Esophagus (tissue), 2 donors: ENCODE measurements at regions not wholly inside any gene's neighbourhood (a gene's known extent, or its start where the extent isn't known, plus 50 kb on each side); places are given as distances from the start of the nearest gene placed in this dataset.

Experiments
- H3K27ac ChIP-seq, 2 donors: one replicate each; pipeline ENCODE4 v1.5.1; 2013; ENCODE audit warnings: low read depth in 2 of 2, mild to moderate bottlenecking in 2 of 2, inconsistent platforms in 1 of 2, low read length in 1 of 2, moderate library complexity in 1 of 2
- H3K27me3 ChIP-seq, 2 donors: one replicate each; pipeline ENCODE4 v1.6.1; 2013; ENCODE audit warnings: low read length in 2 of 2, control low read depth in 1 of 2, mild to moderate bottlenecking in 1 of 2; ENCODE audit not compliant: insufficient read depth in 2 of 2, control insufficient read depth in 1 of 2
- H3K36me3 ChIP-seq, 2 donors: one replicate each; pipeline ENCODE4 v1.6.1; 2013; ENCODE audit warnings: low read length in 1 of 2; ENCODE audit not compliant: control insufficient read depth in 2 of 2, insufficient read depth in 2 of 2
- H3K4me1 ChIP-seq, 2 donors: one replicate each; pipeline ENCODE4 v1.6.1; 2013; ENCODE audit warnings: low read length in 1 of 2; ENCODE audit not compliant: control insufficient read depth in 2 of 2, insufficient read depth in 2 of 2
- H3K4me3 ChIP-seq, 2 donors: one replicate each; pipeline ENCODE4 v1.5.1; 2013; ENCODE audit warnings: low read length in 2 of 2, mild to moderate bottlenecking in 2 of 2, low read depth in 1 of 2, moderate library complexity in 1 of 2
- H3K9me3 ChIP-seq, 2 donors: one replicate each; pipeline ENCODE4 v1.6.1; 2013; ENCODE audit warnings: mild to moderate bottlenecking in 2 of 2, low read depth in 1 of 2, low read length in 1 of 2, moderate library complexity in 1 of 2; ENCODE audit not compliant: control insufficient read depth in 2 of 2, insufficient read depth in 1 of 2
- WGBS, 2 donors: extraction: QIAGEN DNeasy Blood & Tissue Kit; methylation state at CpG; one replicate each; pipeline ENCODE4 v1.1.7; 2013; 5-methylcytosine and 5-hydroxymethylcytosine counted together
- donor health status: healthy with polysubstance abuse.
- donor health status: Bipolar disorder and iron deficiency.

DNA sequence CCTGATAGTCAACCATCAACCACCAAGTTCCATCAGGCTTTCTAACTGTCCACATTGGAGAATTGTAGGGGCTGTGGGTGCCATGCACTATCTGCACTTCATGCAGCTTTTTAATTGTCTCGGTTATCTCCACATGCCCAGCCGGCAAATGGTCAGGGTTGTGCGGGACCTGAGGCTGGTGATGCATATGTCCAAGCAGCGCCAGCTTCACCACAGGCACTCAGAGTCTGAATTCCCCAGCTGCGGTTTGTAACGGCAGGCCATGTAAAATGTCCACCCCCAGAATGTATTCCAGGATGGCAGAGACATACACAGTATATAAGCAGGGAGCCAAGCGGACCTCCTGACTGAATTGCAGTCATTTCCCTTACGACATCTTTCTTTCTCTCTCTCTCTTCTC lies 435.6 kb downstream of the DYNC2H1 start:
- Histone ChIP-seq H3K4me3 (no peak overlapping the region), H3K27ac (no peak overlapping the region), H3K9me3 (peaks cover 0 to 2% of the 10 kb centered on the region in 2 donors), H3K27me3 (no peaks in the 10 kb centered on the region), H3K36me3 (no peaks in the 10 kb centered on the region), H3K4me1 (no peaks in the 10 kb centered on the region)
- 85 to 92% methylated on average over 8 of the region's 8 CpGs for WGBS, 2 donors

DNA sequence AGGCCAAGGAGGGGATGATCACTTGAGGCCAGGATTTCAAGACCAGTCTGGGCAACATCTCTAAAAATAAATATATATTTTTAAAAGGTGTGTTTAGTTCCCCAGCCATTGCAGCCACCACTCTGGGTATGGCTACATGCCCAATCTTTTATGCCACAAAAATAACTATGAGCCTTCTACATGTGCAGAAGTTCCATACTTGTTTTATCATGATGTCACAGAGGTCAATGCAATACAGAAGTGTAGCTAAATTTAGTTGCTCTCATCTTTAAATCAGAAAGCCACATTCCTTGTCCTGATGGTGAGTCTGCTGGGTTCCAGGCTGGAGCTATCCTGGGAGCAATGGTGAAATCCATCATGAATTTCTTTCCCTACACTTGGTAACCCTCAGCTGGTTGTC lies 436.3 kb downstream of the DYNC2H1 start:
- H3K27ac ChIP-seq, result no peak overlapping the region
- no peaks in the 10 kb centered on the region for H3K36me3 ChIP-seq
- no peaks in the 10 kb centered on the region for H3K4me1 ChIP-seq
- H3K4me3 ChIP-seq, result no peak overlapping the region
- peaks cover 0 to 2% of the 10 kb centered on the region in 2 donors for H3K9me3 ChIP-seq
- no peaks in the 10 kb centered on the region for H3K27me3 ChIP-seq

DNA sequence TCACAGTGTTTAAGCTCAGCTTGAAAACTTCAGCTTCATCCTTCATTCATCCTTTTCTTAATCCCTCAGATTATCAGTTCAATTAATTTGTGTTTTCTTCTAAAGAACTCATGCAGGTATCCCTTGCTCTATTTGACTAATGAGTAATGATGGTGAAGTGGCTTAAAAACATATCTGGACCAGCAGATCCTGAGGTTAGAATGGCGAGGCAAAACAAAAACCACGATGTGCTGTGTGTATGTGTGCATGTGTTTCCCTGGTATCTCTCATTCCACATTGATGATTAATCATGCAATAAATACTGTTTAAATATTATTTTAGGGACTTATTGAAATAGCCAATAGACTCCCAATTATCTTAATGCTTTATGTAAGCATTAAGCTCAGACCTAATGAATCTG lies 437.0 kb downstream of the DYNC2H1 start:
- Histone ChIP-seq H3K4me3 (no peak overlapping the region), H3K4me1 (no peaks in the 10 kb centered on the region), H3K27ac (no peak overlapping the region), H3K9me3 (peaks cover 0 to 2% of the 10 kb centered on the region in 2 donors), H3K27me3 (no peaks in the 10 kb centered on the region), H3K36me3 (no peaks in the 10 kb centered on the region)
- 53 to 55% methylated on average over 2 of the region's 2 CpGs for WGBS, 2 donors

DNA sequence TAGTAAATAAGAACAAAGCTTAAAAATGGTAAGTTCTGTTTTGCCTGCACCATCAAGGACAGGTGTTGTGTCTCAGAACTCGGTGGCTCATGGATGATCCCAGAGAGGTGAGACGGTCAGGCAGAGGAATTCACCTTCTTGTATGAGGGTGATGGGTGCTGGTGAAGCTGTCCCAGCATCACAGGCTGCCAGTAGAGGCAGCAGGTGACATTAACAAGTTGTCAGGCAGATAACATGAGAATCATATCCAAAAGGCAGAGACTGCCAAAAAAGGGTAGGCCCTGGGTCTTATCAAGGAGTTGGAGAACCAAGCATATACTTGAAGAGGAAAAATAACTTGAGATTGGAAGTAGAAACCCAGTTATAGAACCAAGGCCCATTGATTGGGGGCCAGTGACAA lies 437.8 kb downstream of the DYNC2H1 start:
- 75 to 81% methylated on average over 2 of the region's 2 CpGs for WGBS, 2 donors
- no peak overlapping the region for H3K27ac ChIP-seq
- no peak overlapping the region for H3K4me3 ChIP-seq
- H3K9me3 ChIP-seq, result peaks cover 0 to 2% of the 10 kb centered on the region in 2 donors
- no peaks in the 10 kb centered on the region for H3K36me3 ChIP-seq
- no peaks in the 10 kb centered on the region for H3K4me1 ChIP-seq
- H3K27me3 ChIP-seq, result no peaks in the 10 kb centered on the region

DNA sequence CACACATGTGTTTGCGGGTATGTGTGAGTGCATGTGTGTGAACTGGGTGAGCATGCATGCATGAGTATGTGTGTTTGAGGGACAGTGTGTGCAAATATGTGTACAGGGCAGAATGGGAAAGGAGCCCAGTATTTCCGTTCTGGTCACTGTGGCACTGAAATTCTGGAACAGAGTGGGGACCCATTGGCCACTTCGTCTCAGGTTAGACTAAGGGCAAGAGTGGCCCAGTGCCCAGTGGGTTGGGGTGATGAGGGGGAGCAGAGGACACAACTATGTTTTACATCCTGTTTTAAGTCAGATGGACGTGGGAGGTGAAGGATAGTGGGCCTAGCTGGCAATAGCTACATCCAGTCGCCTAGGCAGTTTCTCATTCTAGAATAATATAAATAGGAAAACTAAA lies 438.5 kb downstream of the DYNC2H1 start:
- 72 to 82% methylated on average over 5 of the region's 5 CpGs for WGBS, 2 donors
- H3K27ac ChIP-seq, result no peak overlapping the region
- H3K36me3 ChIP-seq, result no peaks in the 10 kb centered on the region

DNA sequence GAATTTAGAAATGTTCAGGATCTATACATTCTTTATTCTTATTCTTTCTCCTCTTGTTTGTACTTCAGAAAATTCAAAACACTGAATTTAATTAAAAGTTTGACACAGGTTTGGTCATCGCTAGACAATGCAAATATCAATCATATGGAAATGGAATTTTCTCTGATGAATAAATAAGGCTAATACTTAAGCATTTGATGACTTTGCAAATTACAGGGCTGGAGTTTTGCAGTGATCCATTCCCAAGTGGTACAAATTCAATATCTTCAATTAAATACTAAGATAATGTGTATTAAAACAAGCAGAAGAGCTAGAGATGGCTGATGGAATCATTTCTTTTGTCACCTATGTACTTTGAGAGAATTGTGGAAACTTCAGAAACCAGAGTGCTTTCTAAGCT lies 439.6 kb downstream of the DYNC2H1 start:
- WGBS, 2 donors, result 95 to 96% methylated on average over 1 of the region's 1 CpG
- no peaks in the 10 kb centered on the region for H3K9me3 ChIP-seq

More for the DNA sequence above, 438.5 kb downstream of the DYNC2H1 start:
- Histone ChIP-seq H3K27me3 (no peaks in the 10 kb centered on the region), H3K9me3 (peaks cover 0 to 2% of the 10 kb centered on the region in 2 donors), H3K4me3 (no peak overlapping the region), H3K4me1 (no peaks in the 10 kb centered on the region)

DNA sequence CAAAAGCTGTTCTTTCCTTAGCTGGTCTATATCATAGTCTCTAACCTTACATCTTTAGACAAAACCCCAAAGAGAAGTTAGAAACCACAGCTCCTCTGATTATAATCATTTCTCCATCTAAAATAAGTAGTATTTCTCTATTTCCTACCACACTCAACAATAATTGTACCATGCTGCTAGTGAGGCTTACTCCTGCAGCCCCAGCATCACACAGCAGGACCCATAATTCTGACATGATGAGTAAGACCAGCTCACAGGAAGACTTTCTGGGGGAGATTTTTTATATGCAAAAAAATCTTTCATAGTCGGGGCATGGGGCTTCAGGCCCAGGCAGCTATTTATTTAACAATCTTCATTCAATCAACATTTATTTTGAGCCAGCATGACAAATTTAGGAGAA lies 441.6 kb downstream of the DYNC2H1 start:
- Histone ChIP-seq H3K4me1 (no peaks in the 10 kb centered on the region), H3K36me3 (no peaks in the 10 kb centered on the region), H3K4me3 (no peak overlapping the region), H3K27me3 (no peaks in the 10 kb centered on the region), H3K27ac (no peak overlapping the region), H3K9me3 (no peaks in the 10 kb centered on the region)
- WGBS, 2 donors, result 78 to 83% methylated on average over 1 of the region's 1 CpG

More for the DNA sequence above, 439.6 kb downstream of the DYNC2H1 start:
- no peaks in the 10 kb centered on the region for H3K36me3 ChIP-seq
- no peak overlapping the region for H3K4me3 ChIP-seq
- H3K4me1 ChIP-seq, result no peaks in the 10 kb centered on the region
- H3K27ac ChIP-seq, result no peak overlapping the region
- no peaks in the 10 kb centered on the region for H3K27me3 ChIP-seq

DNA sequence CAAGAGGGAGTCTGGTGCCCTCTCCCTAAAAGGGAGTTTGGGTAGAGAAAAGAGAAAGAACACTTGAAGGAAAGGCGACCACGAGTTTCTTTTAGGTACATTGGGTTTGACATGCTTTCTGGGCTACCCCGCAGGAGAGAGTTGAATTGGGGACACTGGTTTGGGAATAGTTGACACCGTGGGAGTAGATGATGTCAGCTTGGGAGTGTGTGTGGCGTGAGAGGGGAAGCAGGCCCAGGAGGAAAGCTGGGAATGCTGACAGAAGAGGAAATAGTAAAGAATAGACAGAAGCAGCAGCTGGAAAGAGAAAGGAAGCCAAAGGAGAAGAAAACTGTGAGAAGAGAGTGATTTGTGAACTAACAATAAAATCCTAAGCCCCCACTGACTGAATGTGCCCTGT lies 442.9 kb downstream of the DYNC2H1 start:
- Histone ChIP-seq H3K27me3 (no peaks in the 10 kb centered on the region), H3K36me3 (no peaks in the 10 kb centered on the region), H3K4me3 (no peak overlapping the region), H3K9me3 (no peaks in the 10 kb centered on the region), H3K4me1 (no peaks in the 10 kb centered on the region), H3K27ac (no peak overlapping the region)
- 70 to 79% methylated on average over 5 of the region's 5 CpGs for WGBS, 2 donors

DNA sequence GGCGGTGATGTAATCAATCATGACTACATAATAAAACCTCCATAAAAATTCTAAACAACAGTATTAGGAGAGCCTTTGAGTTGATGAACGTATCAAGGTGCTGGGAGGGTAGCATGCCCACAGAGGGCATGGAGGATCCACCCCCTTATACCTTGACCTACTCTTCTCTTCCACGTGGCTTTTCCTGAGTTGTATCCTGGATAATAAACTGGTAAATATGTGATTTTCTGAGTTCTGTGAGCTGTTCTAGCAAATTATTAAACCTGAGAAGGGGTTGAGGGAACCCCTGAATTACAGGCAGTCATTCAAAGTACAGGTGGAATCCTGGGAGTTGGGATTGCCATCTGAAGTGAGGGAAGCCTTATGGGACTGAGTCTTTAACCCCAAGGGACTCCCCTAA lies 446.9 kb downstream of the DYNC2H1 start:
- Histone ChIP-seq H3K4me3 (no peak overlapping the region), H3K27me3 (no peaks in the 10 kb centered on the region), H3K36me3 (no peaks in the 10 kb centered on the region), H3K9me3 (no peaks in the 10 kb centered on the region), H3K27ac (no peak overlapping the region), H3K4me1 (no peaks in the 10 kb centered on the region)
- 68 to 78% methylated on average over 3 of the region's 3 CpGs for WGBS, 2 donors

DNA sequence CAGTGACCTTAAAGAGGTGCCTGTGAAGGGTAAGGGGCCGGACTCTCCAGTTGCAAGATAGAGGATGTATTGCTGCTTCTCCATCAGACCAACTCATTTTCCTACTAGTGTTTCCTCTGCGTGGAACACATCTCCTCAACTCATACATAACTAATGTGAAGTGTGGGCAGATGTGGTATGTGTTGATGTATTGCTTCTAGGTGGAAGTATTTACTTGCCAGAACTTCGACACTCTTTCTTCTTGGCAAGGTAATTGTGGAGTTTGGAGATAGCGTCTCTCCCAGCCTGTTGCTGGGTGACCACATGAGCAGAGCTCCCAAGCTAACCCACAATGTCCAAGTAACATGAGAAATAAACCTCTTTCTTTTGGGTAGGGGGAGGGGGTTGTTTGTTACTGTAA lies 456.9 kb downstream of the DYNC2H1 start:
- Histone ChIP-seq H3K27ac (no peak overlapping the region), H3K36me3 (no peaks in the 10 kb centered on the region), H3K4me1 (no peaks in the 10 kb centered on the region), H3K4me3 (no peak overlapping the region), H3K9me3 (no peaks in the 10 kb centered on the region), H3K27me3 (no peaks in the 10 kb centered on the region)
- 70 to 72% methylated on average over 4 of the region's 4 CpGs for WGBS, 2 donors
